ENCODE measurements at regions not wholly inside any gene's neighbourhood (a gene's known extent, or its start where the extent isn't known, plus 50 kb on each side); places are given as distances from the start of the nearest gene placed in this dataset.

DNA sequence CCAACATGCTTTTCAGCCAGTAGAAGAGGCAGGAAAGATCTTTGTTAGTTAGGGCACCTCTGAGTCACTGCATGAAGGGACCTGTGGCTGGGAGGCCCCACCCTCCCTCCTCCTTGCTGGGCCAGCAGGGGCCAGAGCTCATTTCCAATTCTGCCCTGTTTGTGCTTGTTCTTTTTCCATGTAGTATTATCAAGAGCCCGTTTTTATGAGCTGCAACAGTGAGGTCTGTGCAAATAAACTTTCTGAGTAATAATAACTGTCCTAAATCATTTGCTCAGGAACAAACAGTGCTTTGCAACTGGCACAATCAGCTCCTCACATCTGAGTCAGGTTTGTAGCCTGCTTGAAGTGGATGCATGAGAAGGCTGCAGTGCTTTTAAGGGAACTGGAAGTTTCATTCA is 128.0 kb downstream of the ARL4C start:
- Histone ChIP-seq H3K79me2 (ENCODE audit: insufficient read depth, low read length) (no peaks in the 10 kb centered on the region), H3K4me2 (ENCODE audit: insufficient read depth, low read length) (no peak overlapping the region), H3K27ac (ENCODE audit: low read depth, low read length) (no peak overlapping the region), H3K36me3 (ENCODE audit: insufficient read depth, low read length) (no peaks in the 10 kb centered on the region), H3K4me3 (ENCODE audit: insufficient read depth, low read length) (no peak overlapping the region), H4K20me1 (ENCODE audit: insufficient read depth, low read length) (no peaks in the 10 kb centered on the region), H3K4me1 (ENCODE audit: insufficient read depth, low read length) (peaks cover 10% of the 10 kb centered on the region), H2AFZ (ENCODE audit: low read length) (no peak overlapping the region), H3K9me3 (ENCODE audit: low read depth, low read length) (no peaks in the 10 kb centered on the region), H3K27me3 (ENCODE audit: insufficient read depth, low read length) (no peaks in the 10 kb centered on the region)
- peak; percentile 81 for DNase-seq (ENCODE audit: insufficient read length, low spot score, missing footprints)
- TF ChIP-seq, protein P1, sequence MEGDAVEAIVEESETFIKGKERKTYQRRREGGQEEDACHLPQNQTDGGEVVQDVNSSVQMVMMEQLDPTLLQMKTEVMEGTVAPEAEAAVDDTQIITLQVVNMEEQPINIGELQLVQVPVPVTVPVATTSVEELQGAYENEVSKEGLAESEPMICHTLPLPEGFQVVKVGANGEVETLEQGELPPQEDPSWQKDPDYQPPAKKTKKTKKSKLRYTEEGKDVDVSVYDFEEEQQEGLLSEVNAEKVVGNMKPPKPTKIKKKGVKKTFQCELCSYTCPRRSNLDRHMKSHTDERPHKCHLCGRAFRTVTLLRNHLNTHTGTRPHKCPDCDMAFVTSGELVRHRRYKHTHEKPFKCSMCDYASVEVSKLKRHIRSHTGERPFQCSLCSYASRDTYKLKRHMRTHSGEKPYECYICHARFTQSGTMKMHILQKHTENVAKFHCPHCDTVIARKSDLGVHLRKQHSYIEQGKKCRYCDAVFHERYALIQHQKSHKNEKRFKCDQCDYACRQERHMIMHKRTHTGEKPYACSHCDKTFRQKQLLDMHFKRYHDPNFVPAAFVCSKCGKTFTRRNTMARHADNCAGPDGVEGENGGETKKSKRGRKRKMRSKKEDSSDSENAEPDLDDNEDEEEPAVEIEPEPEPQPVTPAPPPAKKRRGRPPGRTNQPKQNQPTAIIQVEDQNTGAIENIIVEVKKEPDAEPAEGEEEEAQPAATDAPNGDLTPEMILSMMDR (IDR thresholded peaks at IDR 0.05; ENCODE audit: extremely low read depth, low read depth, low read length): no peak

DNA sequence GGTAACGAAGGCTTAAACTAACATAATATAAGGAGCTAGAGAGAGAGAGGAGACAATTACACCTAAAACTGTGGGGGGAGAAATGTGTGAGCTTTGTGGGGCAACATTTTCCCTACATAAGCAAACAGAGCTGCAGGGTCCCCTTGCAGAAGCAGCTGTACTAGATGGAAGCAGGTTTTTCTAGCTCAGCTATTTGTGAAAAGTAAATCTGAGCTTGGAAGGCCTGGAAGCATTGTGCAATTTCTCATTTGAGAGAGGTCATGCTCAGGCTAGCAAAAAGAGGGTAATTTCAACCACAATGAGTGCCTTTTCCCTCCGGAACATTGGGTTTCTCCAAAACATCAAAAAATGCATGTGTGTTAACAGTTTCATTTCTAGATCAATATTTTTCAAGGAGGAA is 130.0 kb downstream of the ARL4C start:
- Histone ChIP-seq H4K20me1 (ENCODE audit: insufficient read depth, low read length) (no peaks in the 10 kb centered on the region), H3K27me3 (ENCODE audit: insufficient read depth, low read length) (no peaks in the 10 kb centered on the region), H3K4me1 (ENCODE audit: insufficient read depth, low read length) (peaks cover 14% of the 10 kb centered on the region), H3K4me3 (ENCODE audit: insufficient read depth, low read length) (no peak overlapping the region), H3K36me3 (ENCODE audit: insufficient read depth, low read length) (no peaks in the 10 kb centered on the region), H2AFZ (ENCODE audit: low read length) (no peak overlapping the region), H3K9me3 (ENCODE audit: low read depth, low read length) (no peaks in the 10 kb centered on the region), H3K27ac (ENCODE audit: low read depth, low read length) (no peak overlapping the region), H3K79me2 (ENCODE audit: insufficient read depth, low read length) (no peaks in the 10 kb centered on the region), H3K4me2 (ENCODE audit: insufficient read depth, low read length) (peak overlapping the region; percentile 1)
- DNase-seq (ENCODE audit: insufficient read length, low spot score, missing footprints): no peak
- TF ChIP-seq, protein P1 (IDR thresholded peaks at IDR 0.05; ENCODE audit: extremely low read depth, low read depth, low read length): no peak

DNA sequence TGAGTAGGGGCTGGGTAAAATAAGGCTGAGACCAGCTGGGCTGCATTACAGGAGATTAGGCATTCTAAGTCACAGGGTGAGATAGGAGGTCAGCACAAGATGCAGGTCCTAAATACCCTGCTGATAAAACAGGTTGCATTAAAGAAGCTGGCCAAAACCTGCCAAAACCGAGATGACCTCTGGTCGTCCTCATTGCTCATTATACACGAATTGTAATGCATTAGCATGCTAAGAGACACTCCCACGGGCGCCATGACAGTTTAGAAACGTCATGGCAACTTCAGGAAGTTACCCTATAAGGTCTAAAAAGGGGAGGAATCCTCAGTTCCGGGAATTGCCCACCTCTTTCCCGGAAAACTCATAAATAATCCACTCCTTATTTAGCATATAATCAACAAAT is 132.2 kb downstream of the ARL4C start:
- H3K79me2 ChIP-seq (ENCODE audit: insufficient read depth, low read length): no peaks in the 10 kb centered on the region
- H3K4me1 ChIP-seq (ENCODE audit: insufficient read depth, low read length): peaks cover 14% of the 10 kb centered on the region
- no peak overlapping the region for H3K4me3 ChIP-seq (ENCODE audit: insufficient read depth, low read length)
- TF ChIP-seq, protein P1 (IDR thresholded peaks at IDR 0.05; ENCODE audit: extremely low read depth, low read depth, low read length): no peak
- no peaks in the 10 kb centered on the region for H3K27me3 ChIP-seq (ENCODE audit: insufficient read depth, low read length)
- H3K9me3 ChIP-seq (ENCODE audit: low read depth, low read length): no peaks in the 10 kb centered on the region
- H3K36me3 ChIP-seq (ENCODE audit: insufficient read depth, low read length): no peaks in the 10 kb centered on the region
- no peak overlapping the region for H2AFZ ChIP-seq (ENCODE audit: low read length)
- no peak overlapping the region for H3K4me2 ChIP-seq (ENCODE audit: insufficient read depth, low read length)
- no peaks in the 10 kb centered on the region for H4K20me1 ChIP-seq (ENCODE audit: insufficient read depth, low read length)
- DNase-seq (ENCODE audit: insufficient read length, low spot score, missing footprints): no peak
- no peak overlapping the region for H3K27ac ChIP-seq (ENCODE audit: low read depth, low read length)

DNA sequence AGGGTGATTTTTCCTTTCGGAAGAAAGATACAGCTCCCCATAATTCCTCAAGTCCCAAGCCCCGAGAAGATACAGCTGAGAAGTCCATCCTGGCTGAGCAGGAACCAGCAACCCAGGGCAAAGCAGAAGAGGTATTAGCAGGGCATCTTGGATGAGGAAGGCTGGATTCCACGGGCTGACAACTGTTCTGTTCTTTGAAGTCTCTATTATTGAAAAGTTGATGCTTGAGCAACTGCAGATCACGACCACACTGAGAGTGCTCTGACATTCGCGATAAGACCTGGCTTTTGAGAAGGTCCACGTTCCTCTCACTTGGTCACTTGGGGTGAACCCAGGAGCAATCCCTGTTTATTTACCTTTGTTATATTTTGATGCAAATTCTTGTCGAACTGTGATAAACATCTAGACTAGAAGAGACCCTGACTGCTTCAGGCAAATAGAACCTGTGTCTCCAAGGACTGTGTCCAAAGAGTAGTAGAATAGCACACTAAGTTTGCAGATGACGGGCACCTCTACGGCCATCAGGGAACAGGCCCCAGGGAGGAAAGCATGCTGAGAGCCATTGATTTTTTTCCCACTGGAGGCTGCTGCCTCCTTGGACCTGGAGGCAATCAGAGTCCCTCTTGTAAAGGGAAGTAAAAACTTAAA is 133.1 kb downstream of the ARL4C start:
- no peak overlapping the region for H3K4me2 ChIP-seq (ENCODE audit: insufficient read depth, low read length)
- TF ChIP-seq, protein P1 (IDR thresholded peaks at IDR 0.05; ENCODE audit: extremely low read depth, low read depth, low read length): no peak
- H3K36me3 ChIP-seq (ENCODE audit: insufficient read depth, low read length): no peaks in the 10 kb centered on the region

More for the DNA sequence above, 133.1 kb downstream of the ARL4C start:
- DNase-seq (ENCODE audit: insufficient read length, low spot score, missing footprints): no peak
- no peak overlapping the region for H2AFZ ChIP-seq (ENCODE audit: low read length)
- H3K27ac ChIP-seq (ENCODE audit: low read depth, low read length): no peak overlapping the region
- H3K79me2 ChIP-seq (ENCODE audit: insufficient read depth, low read length): no peaks in the 10 kb centered on the region
- H3K9me3 ChIP-seq (ENCODE audit: low read depth, low read length): no peaks in the 10 kb centered on the region
- no peaks in the 10 kb centered on the region for H3K27me3 ChIP-seq (ENCODE audit: insufficient read depth, low read length)
- no peaks in the 10 kb centered on the region for H4K20me1 ChIP-seq (ENCODE audit: insufficient read depth, low read length)
- no peak overlapping the region for H3K4me3 ChIP-seq (ENCODE audit: insufficient read depth, low read length)
- peaks cover 11% of the 10 kb centered on the region for H3K4me1 ChIP-seq (ENCODE audit: insufficient read depth, low read length)
